Hepatocyte (in vitro differentiated cells): ENCODE measurements at regions not wholly inside any gene's neighbourhood (a gene's known extent, or its start where the extent isn't known, plus 50 kb on each side); places are given as distances from the start of the nearest gene placed in this dataset.

Experiments
- DNase-seq: peaks from one replicate; pipeline ENCODE4 v3.0.0-alpha.2; 2016; ENCODE audit warnings: low spot score
- H2AFZ ChIP-seq: fragments of 200-600 bp; sonication (generic); 2 replicates; pipeline ENCODE4 v1.6.0; 2016; ENCODE audit warnings: antibody characterized with exemption, mild to moderate bottlenecking
- H3K27ac ChIP-seq: fragments of 200-600 bp; sonication (generic); 2 replicates; pipeline ENCODE4 v1.5.1; 2016; ENCODE audit warnings: mild to moderate bottlenecking
- H3K27me3 ChIP-seq: fragments of 200-600 bp; sonication (generic); 2 replicates; pipeline ENCODE4 v1.6.1; 2016
- H3K36me3 ChIP-seq: fragments of 200-600 bp; sonication (generic); replicated peaks from 2 replicates; pipeline ENCODE4 v1.5.1; 2016; ENCODE audit warnings: low read depth; ENCODE audit not compliant: insufficient read depth
- H3K4me1 ChIP-seq: fragments of 200-600 bp; sonication (generic); 2 replicates; pipeline ENCODE4 v1.5.1; 2016; ENCODE audit warnings: mild to moderate bottlenecking, moderate library complexity; ENCODE audit not compliant: insufficient read depth
- H3K4me2 ChIP-seq: fragments of 200-600 bp; sonication (generic); 2 replicates; pipeline ENCODE4 v1.6.0; 2016
- H3K4me3 ChIP-seq: fragments of 200-600 bp; sonication (generic); 2 replicates; pipeline ENCODE4 v1.5.1; 2016; ENCODE audit warnings: mild to moderate bottlenecking
- H3K79me2 ChIP-seq: fragments of 200-600 bp; sonication (generic); 2 replicates; pipeline ENCODE4 v1.6.0; 2017; ENCODE audit warnings: mild to moderate bottlenecking
- H3K9me2 ChIP-seq: fragments of 200-600 bp; sonication (generic); replicated peaks from 2 replicates; pipeline ENCODE4 v1.6.0; 2017; ENCODE audit warnings: mild to moderate bottlenecking; ENCODE audit not compliant: insufficient read depth
- H3K9me3 ChIP-seq: fragments of 200-600 bp; sonication (generic); 2 replicates; pipeline ENCODE4 v1.5.1; 2016; ENCODE audit warnings: low read depth, mild to moderate bottlenecking
- H4K20me1 ChIP-seq: fragments of 200-600 bp; sonication (generic); 2 replicates; pipeline ENCODE4 v1.6.0; 2016; ENCODE audit warnings: mild to moderate bottlenecking; ENCODE audit not compliant: insufficient read depth, poor library complexity, severe bottlenecking
- CTCF ChIP-seq: fragments of 200-600 bp; sonication (generic); IDR thresholded peaks from 2 replicates; pipeline ENCODE4 v1.5.1; 2016; ENCODE audit warnings: antibody characterized with exemption, mild to moderate bottlenecking; ENCODE audit not compliant: poor library complexity
- EZH2 ChIP-seq: fragments of 200-600 bp; sonication (generic); IDR thresholded peaks from 2 replicates; pipeline ENCODE4 v1.6.1; 2016; ENCODE audit warnings: antibody characterized with exemption, mild to moderate bottlenecking, borderline replicate concordance
- EZH2phosphoT487 ChIP-seq: fragments of 200-600 bp; sonication (generic); IDR thresholded peaks from one replicate; pipeline ENCODE4 v1.6.1; 2018; ENCODE audit warnings: antibody characterized with exemption, mild to moderate bottlenecking, low read depth, moderate library complexity; ENCODE audit not compliant: unreplicated experiment, severe bottlenecking
- WGBS: methylation state at CpG from one replicate; pipeline ENCODE4 v1.1.6; 2016; ENCODE audit warnings: low lambda C conversion rate; ENCODE audit errors: missing lambda C conversion rate; 5-methylcytosine and 5-hydroxymethylcytosine counted together

DNA sequence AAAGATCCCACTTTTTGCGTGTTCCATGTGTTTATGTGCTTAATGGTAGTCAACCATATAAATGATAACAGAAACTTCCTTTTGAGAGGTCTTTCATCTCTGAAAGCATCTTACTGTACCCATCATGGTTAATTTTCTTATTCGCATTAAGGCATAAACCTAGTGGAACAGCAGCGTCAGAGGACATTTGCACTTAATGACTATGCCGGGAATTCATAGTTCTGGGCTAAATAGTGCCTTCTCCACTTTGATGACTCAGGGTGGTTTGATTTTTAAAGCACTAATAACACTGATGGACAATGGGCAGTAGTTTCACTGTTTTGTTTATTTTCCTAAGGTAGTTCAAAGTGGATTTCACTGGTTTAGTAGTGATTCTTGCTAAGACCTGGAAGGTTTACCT, 455.3 kb downstream of the DIPK2A start:
- Histone ChIP-seq H3K4me1 (no peaks in the 10 kb centered on the region), H3K36me3 (no peaks in the 10 kb centered on the region), H2AFZ (no peak overlapping the region), H4K20me1 (no peaks in the 10 kb centered on the region), H3K4me3 (no peak overlapping the region), H3K79me2 (no peaks in the 10 kb centered on the region), H3K9me3 (no peaks in the 10 kb centered on the region), H3K27me3 (no peaks in the 10 kb centered on the region), H3K4me2 (no peak overlapping the region), H3K27ac (no peak overlapping the region), H3K9me2 (no peaks in the 10 kb centered on the region)
- no peak for DNase-seq
- 86% methylated on average over 4 of the region's 4 CpGs for WGBS
- TF ChIP-seq CTCF (no peak), EZH2phosphoT487 (no peak), EZH2 (no peak)

DNA sequence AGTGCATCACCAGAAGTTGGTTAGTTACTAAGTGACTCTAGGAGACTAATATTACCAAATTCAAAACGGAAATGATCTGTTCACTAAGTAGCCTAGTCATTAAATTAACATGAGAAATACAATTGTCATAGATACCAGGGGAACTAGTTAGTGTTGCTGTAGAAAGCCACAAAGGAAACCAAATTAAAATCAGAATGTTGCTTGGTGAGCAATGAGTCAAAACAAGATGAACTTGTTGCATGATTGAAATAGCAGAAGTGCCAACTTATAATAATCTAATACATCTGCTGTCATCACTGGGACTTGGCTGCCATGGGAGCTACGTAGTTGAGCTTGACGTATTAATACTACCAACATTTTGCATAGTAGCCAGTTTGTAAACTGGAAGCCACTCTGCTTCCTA, 458.1 kb downstream of the DIPK2A start:
- TF ChIP-seq EZH2phosphoT487: no peak
- no peak for TF ChIP-seq EZH2
- TF ChIP-seq CTCF: no peak

DNA sequence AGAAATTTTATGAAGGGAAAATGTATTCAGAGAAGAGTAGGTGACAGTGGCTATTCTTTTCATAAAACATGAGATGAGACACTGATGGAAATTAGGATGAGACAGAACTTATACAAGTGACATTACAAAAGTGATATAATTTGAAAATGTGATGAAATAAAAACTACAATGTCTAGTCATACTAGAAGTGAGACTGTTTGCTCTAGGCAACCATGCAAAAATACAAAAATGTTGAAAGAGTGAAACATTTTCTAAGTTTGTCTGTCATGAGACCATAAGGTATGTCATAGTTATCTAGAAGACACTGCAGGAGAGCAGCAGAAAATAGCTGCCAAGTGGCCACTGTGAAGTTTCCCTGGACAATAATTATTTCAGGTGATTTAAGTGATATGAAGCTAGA, 459.5 kb downstream of the DIPK2A start:
- Histone ChIP-seq H2AFZ (no peak overlapping the region), H3K4me1 (no peaks in the 10 kb centered on the region), H3K27ac (no peak overlapping the region), H3K9me3 (no peaks in the 10 kb centered on the region), H3K79me2 (no peaks in the 10 kb centered on the region), H3K27me3 (no peaks in the 10 kb centered on the region), H3K4me2 (no peak overlapping the region), H3K4me3 (no peak overlapping the region), H3K36me3 (no peaks in the 10 kb centered on the region), H3K9me2 (no peaks in the 10 kb centered on the region), H4K20me1 (no peaks in the 10 kb centered on the region)
- no peak for DNase-seq
- TF ChIP-seq CTCF (no peak), EZH2 (no peak), EZH2phosphoT487 (no peak)

More for the DNA sequence above, 458.1 kb downstream of the DIPK2A start:
- no peaks in the 10 kb centered on the region for H3K79me2 ChIP-seq
- 78% methylated on average over 3 of the region's 3 CpGs for WGBS
- H3K4me2 ChIP-seq: no peak overlapping the region
- no peaks in the 10 kb centered on the region for H4K20me1 ChIP-seq
- H3K9me3 ChIP-seq: no peaks in the 10 kb centered on the region
- no peaks in the 10 kb centered on the region for H3K36me3 ChIP-seq
- no peaks in the 10 kb centered on the region for H3K4me1 ChIP-seq
- H3K27me3 ChIP-seq: no peaks in the 10 kb centered on the region
- H2AFZ ChIP-seq: no peak overlapping the region
- H3K9me2 ChIP-seq: no peaks in the 10 kb centered on the region
- no peak overlapping the region for H3K4me3 ChIP-seq
- H3K27ac ChIP-seq: no peak overlapping the region
- no peak for DNase-seq

DNA sequence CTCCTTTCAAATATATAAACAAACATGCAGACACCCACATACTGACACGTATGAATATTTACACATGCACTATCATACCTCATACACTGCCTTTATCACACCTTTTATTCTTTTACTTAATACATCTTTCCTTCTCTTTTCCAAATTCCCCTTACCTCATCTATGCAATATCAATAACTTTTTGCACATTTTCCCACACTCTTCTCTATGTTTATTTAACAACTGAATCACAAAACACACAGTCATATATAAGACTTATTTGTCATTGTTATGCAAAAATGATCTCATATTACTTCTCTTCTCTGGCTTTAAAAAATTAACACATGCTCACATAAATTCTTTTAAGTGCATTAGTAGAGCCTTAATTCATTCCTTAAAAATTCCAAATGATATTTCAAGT, 461.4 kb downstream of the DIPK2A start:
- Histone ChIP-seq H3K36me3 (no peaks in the 10 kb centered on the region), H3K9me2 (no peaks in the 10 kb centered on the region), H4K20me1 (no peaks in the 10 kb centered on the region), H3K27me3 (no peaks in the 10 kb centered on the region), H3K79me2 (no peaks in the 10 kb centered on the region), H3K9me3 (no peaks in the 10 kb centered on the region), H3K4me1 (no peaks in the 10 kb centered on the region), H3K27ac (no peak overlapping the region), H2AFZ (no peak overlapping the region), H3K4me3 (no peak overlapping the region), H3K4me2 (no peak overlapping the region)
- TF ChIP-seq EZH2 (no peak), CTCF (no peak), EZH2phosphoT487 (no peak)
- no peak for DNase-seq
- 81% methylated on average over 1 of the region's 1 CpG for WGBS
